Body of pancreas (tissue), 4 donors: ENCODE measurements at regions not wholly inside any gene's neighbourhood (a gene's known extent, or its start where the extent isn't known, plus 50 kb on each side); places are given as distances from the start of the nearest gene placed in this dataset.

Source experiments
- POLR2A ChIP-seq, 3 donors: fragments of 450-650 bp; IDR thresholded peaks; one replicate each; pipeline ENCODE4 v1.6.1; 2016; ENCODE audit warnings: antibody characterized with exemption in 3 of 3, mild to moderate bottlenecking in 2 of 3
- TF ChIP-seq, protein P1 (sequence below), 7 experiments: fragments of 450-650 bp in 4 of 7; fragments of 200-600 bp in 3 of 7; sonication (generic) in 3 of 7; IDR thresholded peaks; one replicate each; pipeline ENCODE4 v1.5.1; 2016 to 2019; ENCODE audit warnings: antibody characterized with exemption in 7 of 7

DNA sequence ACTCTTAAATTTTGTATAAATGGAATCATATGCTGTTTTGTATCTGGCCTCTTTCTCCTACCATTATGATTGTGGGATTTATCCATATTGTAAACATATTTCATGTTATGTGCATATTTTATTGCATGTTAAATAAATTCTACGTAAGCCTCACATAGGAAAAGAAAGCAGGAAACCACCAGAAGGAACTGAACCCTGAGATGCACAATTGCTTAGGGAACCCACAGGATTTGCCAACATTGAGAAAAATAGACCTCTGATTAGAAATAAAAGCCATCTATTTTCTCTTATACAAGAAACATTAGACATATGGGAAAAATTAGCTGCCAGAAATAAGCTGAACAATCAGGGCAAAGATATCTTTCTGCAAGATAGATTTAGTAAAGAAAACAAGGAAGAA is 111.2 kb upstream of the CARMIL1 start:
- TF ChIP-seq, protein P1, sequence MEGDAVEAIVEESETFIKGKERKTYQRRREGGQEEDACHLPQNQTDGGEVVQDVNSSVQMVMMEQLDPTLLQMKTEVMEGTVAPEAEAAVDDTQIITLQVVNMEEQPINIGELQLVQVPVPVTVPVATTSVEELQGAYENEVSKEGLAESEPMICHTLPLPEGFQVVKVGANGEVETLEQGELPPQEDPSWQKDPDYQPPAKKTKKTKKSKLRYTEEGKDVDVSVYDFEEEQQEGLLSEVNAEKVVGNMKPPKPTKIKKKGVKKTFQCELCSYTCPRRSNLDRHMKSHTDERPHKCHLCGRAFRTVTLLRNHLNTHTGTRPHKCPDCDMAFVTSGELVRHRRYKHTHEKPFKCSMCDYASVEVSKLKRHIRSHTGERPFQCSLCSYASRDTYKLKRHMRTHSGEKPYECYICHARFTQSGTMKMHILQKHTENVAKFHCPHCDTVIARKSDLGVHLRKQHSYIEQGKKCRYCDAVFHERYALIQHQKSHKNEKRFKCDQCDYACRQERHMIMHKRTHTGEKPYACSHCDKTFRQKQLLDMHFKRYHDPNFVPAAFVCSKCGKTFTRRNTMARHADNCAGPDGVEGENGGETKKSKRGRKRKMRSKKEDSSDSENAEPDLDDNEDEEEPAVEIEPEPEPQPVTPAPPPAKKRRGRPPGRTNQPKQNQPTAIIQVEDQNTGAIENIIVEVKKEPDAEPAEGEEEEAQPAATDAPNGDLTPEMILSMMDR (IDR thresholded peaks at IDR 0.05) = no peak
- TF ChIP-seq POLR2A (IDR thresholded peaks at IDR 0.05) = no peak
